NCI-H1694 (cell line): ENCODE measurements at regions not wholly inside any gene's neighbourhood (a gene's known extent, or its start where the extent isn't known, plus 50 kb on each side); places are given as distances from the start of the nearest gene placed in this dataset.

ENCODE experiments used
- DNase-seq: peaks from one replicate; lab custom pipeline; 2025; lab: John Stamatoyannopoulos, UW

DNA sequence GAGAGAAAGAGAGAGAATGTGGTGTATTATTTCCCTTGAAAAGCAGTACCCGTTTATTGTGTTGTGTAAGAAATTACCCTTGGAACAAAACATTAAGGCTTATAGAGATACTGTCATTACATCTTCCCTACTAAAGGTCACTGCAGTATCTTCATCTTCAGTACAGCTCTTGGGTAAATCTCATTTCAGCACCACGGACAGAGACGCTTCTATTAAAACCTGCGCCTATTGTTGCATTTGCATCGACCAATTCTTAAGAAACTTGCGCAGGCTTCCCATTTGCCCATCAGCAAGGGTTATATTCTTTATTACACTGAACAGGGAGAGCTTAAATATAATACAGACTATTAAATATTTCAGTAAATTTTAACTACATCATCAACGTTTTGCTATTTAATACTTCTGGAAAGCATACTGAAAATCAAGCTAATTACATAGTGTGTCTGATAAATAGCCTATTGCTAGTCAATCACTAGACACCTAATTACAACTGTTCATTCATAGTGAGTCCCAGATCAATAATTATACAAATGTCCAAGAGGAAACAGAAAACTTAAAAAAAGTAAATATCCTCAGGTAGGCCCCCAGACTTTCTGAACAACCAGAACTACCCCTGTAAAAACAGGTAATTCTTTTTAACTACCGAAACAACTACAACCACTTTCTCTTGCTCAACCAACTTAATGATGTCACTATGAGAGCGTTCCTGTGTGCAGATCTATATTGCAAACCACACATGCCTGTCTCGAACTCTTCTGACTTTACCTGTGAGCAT, 350.6 kb downstream of the LIG4 start:
- DNase-seq = peak; percentile 7

DNA sequence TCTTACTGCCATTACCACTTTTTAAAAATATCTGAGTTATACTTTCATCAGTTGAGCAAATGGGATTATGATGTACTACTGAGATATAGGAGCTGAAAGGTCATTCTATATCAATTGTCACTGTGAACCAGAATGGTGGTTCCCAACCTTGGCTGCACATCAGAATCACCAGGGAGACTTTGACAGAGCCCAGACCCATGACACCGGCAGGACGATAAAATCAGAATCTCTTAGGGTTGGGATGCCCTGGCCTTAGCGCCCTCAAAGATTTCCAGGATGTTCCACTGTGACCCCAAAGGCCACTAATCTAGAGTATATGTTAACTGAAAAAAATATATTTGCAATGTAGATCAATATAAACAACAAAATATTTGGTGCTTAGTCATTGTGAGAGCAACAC, 355.1 kb downstream of the LIG4 start:
- no peak for DNase-seq

DNA sequence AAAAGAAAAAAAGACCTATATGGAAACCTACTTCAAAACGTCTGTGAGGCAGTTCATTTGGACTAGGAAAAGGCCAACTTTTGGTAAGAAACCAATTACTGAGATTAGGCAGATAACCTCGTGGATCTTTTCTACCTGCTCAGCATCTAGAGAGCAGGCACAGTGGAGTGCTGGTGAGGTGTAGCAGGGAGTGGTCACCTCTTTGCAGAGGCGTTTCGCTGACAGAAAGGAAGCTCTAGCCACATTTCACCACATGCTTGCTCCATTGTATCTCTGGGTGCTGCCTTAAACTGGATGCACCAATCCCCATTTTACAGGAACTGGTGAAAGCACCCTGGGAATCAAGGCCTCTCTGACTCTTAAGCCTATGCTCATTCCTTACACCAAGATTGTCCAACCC, 360.5 kb downstream of the LIG4 start:
- DNase-seq = no peak

DNA sequence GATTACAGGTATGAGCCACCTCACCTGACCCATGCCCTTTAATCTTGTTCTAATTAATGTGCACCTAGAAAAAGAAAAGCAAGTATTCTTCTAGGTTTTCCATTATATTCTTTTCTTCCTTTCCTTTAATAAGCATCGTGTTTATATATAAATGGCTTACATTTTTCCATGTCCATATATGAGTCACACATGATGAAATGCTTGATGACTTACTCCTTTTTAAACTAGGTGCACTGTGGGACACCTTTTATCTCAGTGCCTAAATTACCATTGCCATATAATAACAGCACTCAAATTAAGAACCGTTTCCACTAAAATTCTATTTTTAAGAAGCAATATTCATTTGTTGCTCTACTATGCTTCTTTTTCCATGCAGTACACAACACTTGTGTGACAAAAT, 363.3 kb downstream of the LIG4 start:
- DNase-seq = no peak

DNA sequence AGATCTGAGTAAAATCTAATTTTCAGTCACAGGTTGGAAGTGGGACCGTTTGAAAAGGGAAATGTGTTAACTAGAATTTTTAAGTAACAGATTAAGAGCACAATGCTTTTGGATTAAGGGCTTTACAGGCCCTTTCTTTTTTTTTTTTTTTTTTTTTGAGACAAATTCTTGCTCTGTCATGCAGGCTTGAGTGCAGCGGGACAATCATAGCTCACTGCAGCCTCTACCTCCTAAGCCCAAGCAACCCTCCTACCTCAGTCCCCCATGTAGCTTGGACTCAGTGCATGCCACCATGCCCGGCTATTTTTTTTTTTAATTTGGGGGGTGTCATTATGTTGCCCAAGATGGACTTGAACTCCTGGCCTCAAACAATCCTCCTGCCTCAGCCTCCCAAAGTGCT, 363.7 kb downstream of the LIG4 start:
- DNase-seq = no peak

DNA sequence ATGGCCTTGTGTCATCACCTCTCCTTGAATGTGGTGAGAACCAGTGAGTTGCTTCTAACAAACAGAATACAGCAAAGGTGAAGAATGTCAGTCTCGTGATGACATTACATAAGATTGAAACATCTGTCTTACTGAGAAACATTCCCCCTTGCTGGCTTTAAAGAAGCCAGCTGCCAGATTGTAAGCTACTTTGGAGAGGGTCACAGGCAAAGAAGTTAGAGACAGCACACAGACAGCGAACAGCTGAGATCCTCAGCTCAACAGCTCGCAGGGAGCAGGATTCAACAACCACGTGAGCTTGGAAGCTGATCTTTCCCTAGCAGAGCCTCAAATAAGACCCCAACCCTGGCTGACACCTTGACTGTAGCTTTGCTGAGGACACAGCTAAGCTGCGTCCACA, 367.9 kb downstream of the LIG4 start:
- no peak for DNase-seq

DNA sequence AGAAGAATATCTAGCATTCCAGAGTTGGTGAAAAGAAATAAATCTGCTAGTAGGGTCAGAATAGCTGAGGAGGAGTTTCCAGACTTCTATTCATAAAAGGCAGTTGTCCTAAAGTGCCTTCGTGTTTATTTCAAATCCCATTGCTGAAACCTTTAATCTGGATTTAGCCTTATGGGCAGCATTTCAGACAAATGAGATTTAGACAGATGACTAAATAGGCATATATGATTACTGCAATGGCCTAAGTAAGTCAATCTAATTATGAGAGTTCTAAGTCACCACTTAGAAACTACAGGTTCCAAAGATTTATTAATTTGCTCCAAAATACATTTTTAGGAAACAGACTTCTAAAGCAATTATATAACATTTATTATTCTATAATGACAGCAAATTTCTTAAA, 368.7 kb downstream of the LIG4 start:
- DNase-seq = no peak

DNA sequence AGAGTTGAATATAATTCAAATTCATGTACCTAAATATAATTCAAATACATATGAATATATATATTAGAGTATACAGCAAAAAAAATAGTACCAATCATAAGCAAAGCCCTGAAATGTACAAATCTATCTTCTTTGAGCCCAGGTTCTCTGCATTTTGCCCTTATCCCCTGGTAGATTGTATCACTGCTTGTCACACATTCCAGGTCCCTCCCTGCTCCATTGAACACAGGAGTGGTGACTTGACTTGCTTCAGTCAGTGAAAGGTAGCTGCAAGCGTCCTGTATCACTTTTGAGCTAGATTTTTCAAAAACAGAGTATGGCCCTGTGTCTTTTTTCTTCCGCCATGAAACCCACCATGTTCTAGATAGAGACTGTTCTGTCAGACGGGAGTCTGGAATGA, 369.4 kb downstream of the LIG4 start:
- no peak for DNase-seq

DNA sequence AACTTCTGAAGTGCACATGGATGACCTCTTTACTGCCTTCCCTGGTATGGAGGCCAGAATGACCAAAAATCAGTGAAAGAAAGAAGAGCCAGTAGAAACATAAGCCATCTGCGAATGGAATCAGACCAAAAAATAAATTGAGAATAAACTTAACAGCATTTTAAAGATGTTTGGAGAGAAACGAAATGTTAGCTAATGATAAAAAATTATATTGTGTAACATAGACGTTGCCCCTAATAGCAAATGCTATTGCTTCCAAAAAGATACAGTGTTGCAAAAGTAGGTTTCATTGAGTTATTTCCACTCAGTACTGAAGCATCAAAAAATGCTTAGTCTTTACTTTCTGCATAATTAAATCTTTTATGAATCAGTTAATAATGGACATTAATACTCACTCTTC, 371.7 kb downstream of the LIG4 start:
- no peak for DNase-seq

DNA sequence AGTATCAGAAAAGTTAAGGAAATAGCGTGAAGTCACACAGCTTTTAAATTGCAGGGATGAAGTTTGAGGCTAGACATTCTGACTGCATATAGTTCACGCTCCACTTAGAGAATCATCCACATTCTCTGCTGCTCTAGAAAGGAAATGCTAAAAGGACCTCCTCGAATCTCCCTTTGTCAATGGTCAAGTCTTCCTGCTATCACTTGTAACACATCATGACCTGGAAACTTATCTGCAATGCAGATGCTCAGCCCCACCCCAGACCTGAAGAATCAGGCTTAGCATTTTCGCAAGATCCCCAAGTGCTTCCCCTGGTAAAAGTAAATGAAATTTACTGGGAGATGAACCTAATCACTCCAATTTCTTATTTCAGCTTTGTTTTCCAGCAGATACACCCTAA, 372.1 kb downstream of the LIG4 start:
- DNase-seq = no peak

DNA sequence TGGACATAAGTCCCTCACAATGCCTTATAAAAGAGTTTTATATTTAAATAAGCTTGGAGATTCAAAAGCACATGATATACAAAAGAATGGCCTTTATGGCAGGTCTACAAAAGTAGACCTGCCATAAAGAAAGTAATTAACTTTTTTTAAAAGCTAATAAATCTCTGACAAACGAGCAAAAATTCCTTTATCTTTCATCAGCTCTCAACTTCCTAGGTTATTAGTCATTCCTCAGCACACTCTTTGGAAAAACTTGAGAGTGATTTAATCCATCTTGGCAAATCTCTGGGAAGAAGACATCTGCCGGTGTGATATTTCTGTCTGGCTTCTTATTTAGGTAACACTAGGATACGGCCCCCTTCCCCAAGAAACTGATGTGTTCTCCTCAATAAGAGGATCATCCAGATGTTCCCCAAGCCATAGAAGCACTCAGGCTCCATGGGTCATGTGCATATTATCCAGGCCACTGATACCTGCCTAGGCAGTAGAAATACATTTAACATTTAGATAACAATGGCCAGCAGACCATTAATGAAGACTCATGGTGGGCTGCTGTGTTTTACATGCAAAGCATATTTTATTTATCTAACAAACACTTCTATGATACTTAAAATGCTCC, 372.7 kb downstream of the LIG4 start:
- DNase-seq = no peak

DNA sequence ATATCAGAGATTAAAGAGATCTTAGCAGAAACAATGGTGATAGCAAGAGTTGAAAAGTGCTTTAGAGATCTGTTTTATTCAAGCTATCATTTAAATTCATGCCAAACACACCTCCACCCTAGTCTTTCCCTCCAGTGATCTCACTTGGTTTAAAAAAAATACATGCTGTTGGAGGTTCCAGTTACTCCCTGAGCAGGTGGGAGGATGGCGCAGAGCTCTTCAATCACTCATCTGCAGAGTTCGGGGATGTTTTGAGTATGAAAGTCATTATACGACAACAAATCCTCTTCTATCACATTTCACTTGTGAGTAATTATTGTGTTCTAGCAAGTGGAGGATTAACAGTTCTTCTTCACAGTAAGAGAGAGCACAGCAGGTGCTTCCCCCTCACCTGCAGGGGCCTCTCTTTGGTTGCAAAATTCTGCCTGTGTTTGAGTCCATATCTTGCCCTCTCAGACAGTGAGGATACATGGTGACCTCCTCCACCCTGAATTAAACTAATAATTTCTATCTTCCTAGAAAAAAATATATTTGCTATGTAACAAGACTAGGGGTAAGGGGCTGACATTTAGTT, 376.7 kb downstream of the LIG4 start:
- DNase-seq = no peak

DNA sequence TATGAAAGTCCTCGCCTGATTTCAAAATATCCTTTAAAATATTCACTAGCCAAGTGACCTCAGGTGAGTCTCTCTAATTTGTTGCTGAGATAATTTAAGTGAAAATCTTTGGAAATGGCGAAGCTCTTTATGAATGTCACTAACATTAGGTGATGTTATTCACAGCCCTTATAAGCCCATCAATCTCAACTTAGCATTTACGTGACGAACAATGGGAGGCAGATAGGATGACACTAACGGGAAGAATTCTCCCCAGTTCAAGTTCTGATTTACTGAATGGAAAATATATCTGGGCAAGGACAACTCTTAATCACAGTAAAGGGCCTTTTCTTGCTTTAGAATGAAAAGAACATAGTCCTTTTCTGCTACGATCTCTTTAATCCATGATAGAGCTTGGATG, 378.7 kb downstream of the LIG4 start:
- no peak for DNase-seq

DNA sequence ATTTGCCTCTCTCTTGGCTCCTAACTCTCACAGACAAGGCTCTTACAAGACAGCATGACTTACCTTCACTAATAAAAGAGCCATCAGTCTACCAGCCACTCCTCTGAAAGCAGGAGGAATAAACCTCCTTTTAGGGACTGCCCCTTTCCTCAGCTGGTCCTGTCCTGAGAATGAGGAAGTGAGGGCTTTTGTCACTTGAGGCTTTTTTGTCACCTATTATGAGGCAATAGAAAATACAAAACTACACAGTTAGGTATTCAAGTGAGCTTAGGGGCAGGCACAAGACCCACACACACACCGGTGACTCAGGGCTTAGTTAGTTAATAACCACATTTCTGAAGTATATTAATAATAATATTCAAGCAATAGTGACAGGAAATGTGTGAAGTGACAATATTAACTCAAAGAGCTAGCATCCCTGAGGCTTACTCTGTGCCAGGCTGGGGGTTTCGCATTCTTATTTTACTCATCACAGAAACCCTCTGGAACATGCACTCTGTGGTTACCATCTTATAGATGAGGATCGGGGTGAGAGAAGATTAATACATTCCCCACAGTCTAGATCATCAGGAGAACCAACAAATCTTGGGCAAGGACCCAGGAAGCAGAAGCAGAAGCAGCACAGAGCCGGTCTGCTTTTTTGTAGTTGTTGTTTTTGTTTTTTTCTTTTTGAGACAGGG, 379.9 kb downstream of the LIG4 start:
- DNase-seq = no peak

DNA sequence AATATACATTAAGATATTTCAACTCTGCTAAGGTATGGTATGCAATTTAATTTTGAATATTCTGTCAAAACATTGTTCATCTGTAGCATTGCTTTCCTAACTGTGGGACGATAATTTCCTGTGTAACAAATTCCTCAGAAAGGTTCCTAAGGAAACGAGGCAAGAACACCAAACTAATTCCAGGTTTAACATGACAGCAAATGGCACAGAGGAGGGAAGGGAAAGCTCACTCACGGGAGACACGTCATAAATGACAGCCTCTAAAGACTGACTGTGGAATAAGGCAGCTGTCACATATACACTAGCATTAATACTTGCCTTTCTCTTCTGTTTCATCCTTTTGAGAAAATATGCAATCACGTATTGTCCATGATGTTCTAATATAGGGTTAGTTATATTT, 380.6 kb downstream of the LIG4 start:
- no peak for DNase-seq

DNA sequence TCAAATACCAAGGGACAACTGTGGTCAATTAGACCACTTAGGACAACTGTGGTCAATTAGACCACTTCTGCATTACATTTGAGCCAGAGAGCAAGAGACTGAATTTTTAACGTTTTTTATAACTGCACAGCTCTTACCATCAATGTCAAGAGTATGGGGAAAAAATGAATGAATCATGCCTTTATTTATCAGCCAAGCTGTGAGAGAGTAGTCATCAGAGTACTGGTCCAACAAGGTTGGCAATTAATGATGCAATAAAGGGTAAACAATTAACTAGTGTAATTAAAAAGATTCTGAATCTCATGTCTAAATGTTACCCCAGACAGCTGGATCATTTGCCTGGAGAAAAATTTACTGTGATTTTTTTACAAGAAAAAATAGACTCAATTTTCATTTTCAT, 381.1 kb downstream of the LIG4 start:
- no peak for DNase-seq

DNA sequence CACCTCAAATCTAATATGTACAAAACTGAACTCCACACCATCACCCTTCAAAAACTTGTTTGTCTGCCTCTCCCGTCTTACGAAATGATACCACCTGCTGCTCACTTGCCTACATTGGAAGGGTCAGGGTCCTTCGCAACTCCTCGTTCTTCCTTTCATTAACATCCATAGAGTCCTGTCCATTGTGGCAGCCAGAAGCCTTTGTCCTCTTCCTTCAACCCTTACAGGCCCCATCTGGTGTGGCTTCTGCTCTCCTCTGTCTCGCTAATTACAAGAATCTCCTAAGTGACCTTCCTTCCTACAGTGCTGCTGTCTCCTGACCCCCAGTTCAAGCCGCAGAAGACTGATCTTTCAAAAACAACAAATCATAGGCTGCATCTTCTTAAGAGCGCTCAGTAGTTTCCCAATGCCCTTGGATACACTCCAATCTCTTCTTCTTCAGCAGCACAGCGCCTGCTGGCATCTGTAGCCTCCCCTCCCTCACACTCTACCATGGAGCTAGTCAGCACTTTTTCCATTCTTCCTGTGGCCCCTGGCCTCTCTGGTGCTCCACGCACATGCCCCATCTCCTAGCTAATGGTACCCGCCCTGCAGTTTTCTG, 382.7 kb downstream of the LIG4 start:
- DNase-seq = no peak

DNA sequence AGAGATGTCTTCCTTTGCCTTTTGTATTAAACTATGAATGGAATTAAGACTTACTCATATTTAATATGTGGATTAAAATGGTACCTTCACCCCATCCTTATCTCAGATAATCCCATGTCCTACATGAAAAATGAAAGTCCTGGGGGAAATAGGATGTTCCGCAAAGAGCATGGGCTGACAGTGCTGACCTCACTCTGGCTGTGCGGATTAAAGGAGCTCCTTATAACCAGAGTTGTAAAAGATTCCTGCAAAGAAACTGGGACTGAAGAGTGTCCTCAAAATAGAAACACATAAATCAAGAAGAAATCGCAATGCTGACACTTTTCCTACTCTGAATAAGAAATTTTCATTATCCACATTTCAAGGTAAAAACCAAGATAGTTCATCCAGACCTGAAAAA, 384.5 kb downstream of the LIG4 start:
- no peak for DNase-seq

DNA sequence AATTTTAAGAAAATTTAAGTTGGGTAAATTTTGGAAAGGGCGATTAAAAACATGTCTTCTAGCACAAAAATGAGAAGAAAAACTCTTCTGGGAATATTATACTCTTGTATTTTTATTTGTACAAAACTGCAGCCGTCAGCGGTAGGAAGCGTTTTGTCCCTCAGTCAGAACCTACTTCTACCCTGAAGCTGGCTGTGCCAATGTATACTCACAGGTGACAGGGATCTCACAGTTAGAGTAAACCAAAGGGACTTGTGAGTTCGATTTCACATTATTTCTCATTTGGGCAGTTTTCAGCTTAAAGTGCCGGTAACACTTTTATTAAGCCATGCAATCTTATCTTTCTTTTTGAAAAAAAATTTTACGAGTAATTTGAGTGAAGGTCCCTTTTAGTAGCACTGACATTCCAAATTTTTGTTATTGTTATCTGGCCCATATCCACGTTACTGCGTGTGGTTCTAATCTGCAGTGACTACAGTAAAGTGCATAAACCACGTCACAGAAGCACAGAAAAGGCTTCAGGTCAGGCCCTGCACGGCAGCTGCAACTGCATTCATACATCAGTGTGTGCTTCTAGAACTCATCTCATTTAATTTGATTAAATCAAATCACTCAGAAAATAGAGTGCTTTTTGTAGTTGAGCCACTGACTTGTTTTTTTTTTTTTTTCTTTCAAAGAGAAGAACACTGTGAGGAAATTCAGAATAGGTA, 387.3 kb downstream of the LIG4 start:
- no peak for DNase-seq

DNA sequence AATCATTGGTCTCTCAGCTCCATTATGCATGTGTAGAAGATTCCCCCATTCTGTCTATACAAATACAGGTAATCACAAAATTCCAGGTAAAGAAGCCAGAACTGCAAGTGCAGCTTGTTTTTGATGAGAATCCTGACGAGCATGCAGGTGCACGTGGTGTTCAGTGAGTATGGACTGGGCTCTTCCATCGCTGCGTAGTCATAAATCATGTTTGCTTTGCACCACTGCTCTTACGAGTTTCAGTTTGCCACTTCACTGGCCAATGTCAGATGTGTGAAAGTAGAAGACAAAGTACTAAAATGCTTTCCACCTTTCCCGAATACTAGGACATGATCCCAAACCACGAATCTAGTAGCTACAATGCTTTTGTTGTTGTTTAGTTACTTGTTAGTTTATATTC, 390.7 kb downstream of the LIG4 start:
- no peak for DNase-seq

DNA sequence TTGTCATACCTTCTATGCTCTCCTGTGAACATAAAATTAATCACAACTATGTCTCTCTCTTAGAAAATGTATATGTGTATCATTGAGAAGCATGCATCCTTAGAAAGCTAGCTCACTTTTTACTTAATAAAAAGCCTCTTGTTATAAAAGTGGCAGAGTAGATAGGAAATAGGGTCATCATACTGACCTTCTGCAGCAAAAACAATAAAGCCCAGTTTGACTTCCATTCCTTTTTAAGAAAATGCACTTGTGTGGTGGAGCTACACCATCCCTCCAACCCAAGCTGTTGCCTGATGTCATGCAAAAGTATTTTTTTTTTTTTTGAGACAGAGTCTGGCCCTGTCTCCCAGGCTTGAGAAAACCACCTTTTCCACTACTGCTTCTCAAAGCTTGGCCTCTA, 393.3 kb downstream of the LIG4 start:
- DNase-seq = no peak

DNA sequence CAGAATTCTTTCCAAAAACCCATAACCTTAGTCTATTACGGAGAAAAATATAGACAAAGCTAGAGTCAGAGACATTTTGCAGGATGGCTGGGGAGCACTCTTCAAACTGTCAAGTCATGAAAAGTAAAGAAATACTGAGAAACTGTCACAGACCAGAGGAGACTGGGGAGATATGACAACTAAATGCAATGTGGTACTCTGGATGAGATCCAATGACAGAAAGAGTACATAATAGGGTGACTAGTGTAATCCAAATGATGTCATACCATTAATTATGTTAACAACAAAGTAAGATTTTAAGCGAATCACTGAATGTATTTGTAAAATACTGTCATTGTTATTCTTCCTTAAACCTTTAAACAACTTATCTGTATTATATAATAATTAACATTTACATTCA, 393.8 kb downstream of the LIG4 start:
- DNase-seq = no peak
